GM23338 (cell line): ENCODE measurements at regions not wholly inside any gene's neighbourhood (a gene's known extent, or its start where the extent isn't known, plus 50 kb on each side); places are given as distances from the start of the nearest gene placed in this dataset.

Source experiments
- ATAC-seq: fragments of 200-7000 bp; cut with Tn5 transposase; 3 replicates; pipeline ENCODE4 v1.9.1; 2020
- DNase-seq: peaks from one replicate; pipeline ENCODE4 v3.0.0-alpha.2; 2015; ENCODE audit warnings: low spot score
- H2AFZ ChIP-seq: fragments of 200-600 bp; sonication (generic); 2 replicates; pipeline ENCODE4 v1.8.0; 2016; ENCODE audit warnings: antibody characterized with exemption, mild to moderate bottlenecking, moderate library complexity
- H3F3A ChIP-seq: fragments of 200-600 bp; sonication (generic); replicated peaks from 2 replicates; pipeline ENCODE4 v1.8.0; 2017; ENCODE audit warnings: antibody characterized with exemption, mixed run types, low read depth
- H3K27ac ChIP-seq: fragments of 200-600 bp; sonication (generic); 2 replicates; pipeline ENCODE4 v1.6.1; 2016; ENCODE audit warnings: low read depth
- H3K27me3 ChIP-seq: fragments of 200-600 bp; sonication (generic); 2 replicates; pipeline ENCODE4 v1.8.0; 2016; ENCODE audit warnings: mild to moderate bottlenecking, mixed run types, moderate library complexity; ENCODE audit not compliant: insufficient read depth
- H3K36me3 ChIP-seq: fragments of 200-600 bp; sonication (generic); 2 replicates; pipeline ENCODE4 v1.8.0; 2016; ENCODE audit warnings: mild to moderate bottlenecking; ENCODE audit not compliant: insufficient read depth
- H3K4me1 ChIP-seq: fragments of 200-600 bp; sonication (generic); 2 replicates; pipeline ENCODE4 v1.8.0; 2016; ENCODE audit warnings: mild to moderate bottlenecking, moderate library complexity; ENCODE audit not compliant: insufficient read depth
- H3K4me2 ChIP-seq: fragments of 200-600 bp; sonication (generic); 2 replicates; pipeline ENCODE4 v1.7.1; 2017; ENCODE audit warnings: mixed run types
- H3K4me3 ChIP-seq: fragments of 200-600 bp; sonication (generic); 2 replicates; pipeline ENCODE4 v1.6.1; 2016; ENCODE audit warnings: mixed run types
- H3K79me2 ChIP-seq: fragments of 200-600 bp; sonication (generic); replicated peaks from 2 replicates; pipeline ENCODE4 v1.8.0; 2017; ENCODE audit warnings: mild to moderate bottlenecking; ENCODE audit not compliant: insufficient read depth
- H3K9me2 ChIP-seq: fragments of 200-600 bp; sonication (generic); 2 replicates; pipeline ENCODE4 v1.8.0; 2017; ENCODE audit not compliant: insufficient read depth
- H4K20me1 ChIP-seq: fragments of 200-600 bp; sonication (generic); replicated peaks from 2 replicates; pipeline ENCODE4 v1.8.0; 2017; ENCODE audit warnings: mild to moderate bottlenecking; ENCODE audit not compliant: insufficient read depth
- H3K27ac Mint-ChIP-seq: 2 replicates; pipeline ENCODE4 v1.8.0; 2020; ENCODE audit warnings: inconsistent platforms, mild to moderate bottlenecking, moderate library complexity, mixed read lengths
- H3K27me3 Mint-ChIP-seq: 3 replicates; pipeline ENCODE4 v1.8.0; 2022; ENCODE audit warnings: low read depth, mild to moderate bottlenecking, moderate library complexity, mixed read lengths, inconsistent platforms; ENCODE audit not compliant: insufficient read depth, poor library complexity
- H3K36me3 Mint-ChIP-seq: 3 replicates; pipeline ENCODE4 v1.8.0; 2021; ENCODE audit warnings: low read depth, mild to moderate bottlenecking, inconsistent platforms, moderate library complexity, mixed read lengths
- H3K4me1 Mint-ChIP-seq: 3 replicates; pipeline ENCODE4 v1.8.0; 2020; ENCODE audit warnings: mild to moderate bottlenecking, inconsistent platforms, mixed read lengths
- H3K4me3 Mint-ChIP-seq: 3 replicates; pipeline ENCODE4 v1.8.0; 2021; ENCODE audit warnings: moderate library complexity, mild to moderate bottlenecking, inconsistent platforms, mixed read lengths
- H3K9me3 Mint-ChIP-seq: 3 replicates; pipeline ENCODE4 v1.8.0; 2020; ENCODE audit warnings: moderate library complexity, mild to moderate bottlenecking, inconsistent platforms, mixed read lengths
- CREB1 ChIP-seq: fragments of 250-450 bp; sonication (Bioruptor Pico); IDR thresholded peaks from 2 replicates; pipeline ENCODE4 v1.5.0; 2020; ENCODE audit warnings: low read depth, mild to moderate bottlenecking, moderate library complexity
- CTCF ChIP-seq, 2 experiments: fragments of 200-600 bp in 1 of 2; sonication (generic) in 1 of 2; conservative IDR thresholded peaks; 2 replicates each; pipeline versions ENCODE4 v1.5.1 to v1.6.1; 2016 to 2017; ENCODE audit warnings: antibody characterized with exemption in 2 of 2, low read depth in 2 of 2, mild to moderate bottlenecking in 2 of 2, moderate library complexity in 1 of 2
- EZH2 ChIP-seq: fragments of 200-600 bp; sonication (generic); IDR thresholded peaks from one replicate; pipeline ENCODE4 v1.8.0; 2017; ENCODE audit warnings: antibody characterized with exemption, mild to moderate bottlenecking, low read depth; ENCODE audit not compliant: unreplicated experiment
- NANOG ChIP-seq: IDR thresholded peaks from 2 replicates; pipeline ENCODE4 v1.6.1; 2016; ENCODE audit warnings: antibody characterized with exemption, borderline replicate concordance
- STAT1 ChIP-seq: IDR thresholded peaks from one replicate; pipeline ENCODE4 v1.6.1; 2016; ENCODE audit warnings: antibody characterized with exemption; ENCODE audit not compliant: unreplicated experiment
- ZNF114 ChIP-seq: fragments of 250-450 bp; sonication (Bioruptor Pico); IDR thresholded peaks from 2 replicates; pipeline ENCODE4 v1.5.0; 2020; ENCODE audit warnings: mild to moderate bottlenecking, moderate library complexity
- ZNF331 ChIP-seq: fragments of 250-450 bp; sonication (Bioruptor Pico); IDR thresholded peaks from 2 replicates; pipeline ENCODE4 v1.5.0; 2020; ENCODE audit warnings: low read depth, mild to moderate bottlenecking, moderate library complexity
- TF ChIP-seq, protein P1 (sequence below): IDR thresholded peaks from 2 replicates; pipeline ENCODE4 v1.6.1; 2016; ENCODE audit warnings: antibody characterized with exemption
- TF ChIP-seq, protein P2 (sequence below): fragments of 250-450 bp; sonication (Bioruptor Pico); IDR thresholded peaks from 2 replicates; pipeline ENCODE4 v1.5.0; 2020; ENCODE audit warnings: mild to moderate bottlenecking, moderate library complexity

DNA sequence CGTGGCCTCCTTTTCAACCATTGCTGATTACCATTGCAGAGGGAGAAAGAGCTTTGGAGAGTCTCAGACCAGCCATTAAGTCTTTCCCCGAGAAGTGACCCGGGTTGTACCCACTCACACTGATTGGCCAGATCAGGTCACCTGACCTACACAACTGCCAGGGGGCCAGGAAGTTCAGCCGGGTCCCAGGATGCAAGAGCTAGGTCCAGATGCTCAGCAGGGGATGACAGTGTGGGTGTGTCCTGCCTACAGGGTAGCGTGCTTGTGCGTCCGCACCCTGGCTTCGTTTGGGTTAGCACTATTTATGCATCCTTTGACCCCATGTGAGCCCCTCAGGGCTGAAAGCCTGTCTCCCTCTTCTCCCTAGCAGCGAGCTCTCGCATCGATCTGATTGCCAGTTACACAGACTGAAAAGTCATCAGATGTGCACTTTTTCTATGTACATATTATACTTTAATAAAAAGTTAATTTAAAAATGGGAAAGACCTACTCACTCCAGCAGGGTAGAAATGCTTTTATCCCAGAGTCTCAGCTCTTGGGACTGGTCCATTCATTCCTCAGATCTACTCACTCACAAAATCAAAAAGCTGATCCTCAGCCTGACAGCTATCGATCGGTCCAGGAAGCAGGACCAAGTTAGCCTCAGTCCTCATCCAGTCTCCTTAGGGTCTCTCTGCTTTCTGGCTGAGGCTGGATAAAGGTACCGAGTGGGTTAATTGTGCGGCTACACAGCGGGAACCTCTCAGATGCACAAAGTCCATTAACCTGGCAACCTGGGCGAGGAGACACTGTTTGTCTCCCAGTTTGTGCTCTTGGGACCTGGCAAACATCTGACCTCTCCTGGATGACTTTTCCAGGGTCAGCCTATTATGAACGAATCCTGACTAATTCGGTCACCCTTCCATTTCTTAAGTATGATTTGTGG, 68.0 kb downstream of the SERPINA3 start:
- no peaks in the 10 kb centered on the region for H3K9me3 Mint-ChIP-seq
- no peak overlapping the region for H3K27ac Mint-ChIP-seq
- H3K36me3 ChIP-seq: no peaks in the 10 kb centered on the region
- no peaks in the 10 kb centered on the region for H3K27me3 ChIP-seq
- no peaks in the 10 kb centered on the region for H3K4me1 ChIP-seq
- H4K20me1 ChIP-seq: no peaks in the 10 kb centered on the region
- DNase-seq (no peak), ATAC-seq (no peak)
- no peaks in the 10 kb centered on the region for H3F3A ChIP-seq
- no peaks in the 10 kb centered on the region for H3K9me2 ChIP-seq
- no peaks in the 10 kb centered on the region for H3K36me3 Mint-ChIP-seq
- H3K4me1 Mint-ChIP-seq: 0 out of 3 replicates have a peak, but pooled peaks cover 2% of the 10 kb centered on the region
- no peak overlapping the region for H3K4me3 ChIP-seq
- H3K79me2 ChIP-seq: no peaks in the 10 kb centered on the region
- H2AFZ ChIP-seq: no peak overlapping the region; the same call in 1 of the 2 replicates
- no peak overlapping the region for H3K4me2 ChIP-seq
- no peak overlapping the region for H3K4me3 Mint-ChIP-seq
- H3K27ac ChIP-seq: no peak overlapping the region
- peaks cover 2% of the 10 kb centered on the region for H3K27me3 Mint-ChIP-seq
- TF ChIP-seq NANOG: no peak
- TF ChIP-seq CREB1 (CRISPR knock-in tag): no peak
- TF ChIP-seq ZNF331 (CRISPR knock-in tag): no peak
- TF ChIP-seq, protein P1, sequence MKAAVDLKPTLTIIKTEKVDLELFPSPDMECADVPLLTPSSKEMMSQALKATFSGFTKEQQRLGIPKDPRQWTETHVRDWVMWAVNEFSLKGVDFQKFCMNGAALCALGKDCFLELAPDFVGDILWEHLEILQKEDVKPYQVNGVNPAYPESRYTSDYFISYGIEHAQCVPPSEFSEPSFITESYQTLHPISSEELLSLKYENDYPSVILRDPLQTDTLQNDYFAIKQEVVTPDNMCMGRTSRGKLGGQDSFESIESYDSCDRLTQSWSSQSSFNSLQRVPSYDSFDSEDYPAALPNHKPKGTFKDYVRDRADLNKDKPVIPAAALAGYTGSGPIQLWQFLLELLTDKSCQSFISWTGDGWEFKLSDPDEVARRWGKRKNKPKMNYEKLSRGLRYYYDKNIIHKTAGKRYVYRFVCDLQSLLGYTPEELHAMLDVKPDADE: no peak
- no peak for TF ChIP-seq CTCF (conservative IDR thresholded peaks at IDR 0.05; ENCODE audit: low read depth in 2 of 2)
- no peak for TF ChIP-seq ZNF114 (CRISPR knock-in tag)
- TF ChIP-seq, protein P2, sequence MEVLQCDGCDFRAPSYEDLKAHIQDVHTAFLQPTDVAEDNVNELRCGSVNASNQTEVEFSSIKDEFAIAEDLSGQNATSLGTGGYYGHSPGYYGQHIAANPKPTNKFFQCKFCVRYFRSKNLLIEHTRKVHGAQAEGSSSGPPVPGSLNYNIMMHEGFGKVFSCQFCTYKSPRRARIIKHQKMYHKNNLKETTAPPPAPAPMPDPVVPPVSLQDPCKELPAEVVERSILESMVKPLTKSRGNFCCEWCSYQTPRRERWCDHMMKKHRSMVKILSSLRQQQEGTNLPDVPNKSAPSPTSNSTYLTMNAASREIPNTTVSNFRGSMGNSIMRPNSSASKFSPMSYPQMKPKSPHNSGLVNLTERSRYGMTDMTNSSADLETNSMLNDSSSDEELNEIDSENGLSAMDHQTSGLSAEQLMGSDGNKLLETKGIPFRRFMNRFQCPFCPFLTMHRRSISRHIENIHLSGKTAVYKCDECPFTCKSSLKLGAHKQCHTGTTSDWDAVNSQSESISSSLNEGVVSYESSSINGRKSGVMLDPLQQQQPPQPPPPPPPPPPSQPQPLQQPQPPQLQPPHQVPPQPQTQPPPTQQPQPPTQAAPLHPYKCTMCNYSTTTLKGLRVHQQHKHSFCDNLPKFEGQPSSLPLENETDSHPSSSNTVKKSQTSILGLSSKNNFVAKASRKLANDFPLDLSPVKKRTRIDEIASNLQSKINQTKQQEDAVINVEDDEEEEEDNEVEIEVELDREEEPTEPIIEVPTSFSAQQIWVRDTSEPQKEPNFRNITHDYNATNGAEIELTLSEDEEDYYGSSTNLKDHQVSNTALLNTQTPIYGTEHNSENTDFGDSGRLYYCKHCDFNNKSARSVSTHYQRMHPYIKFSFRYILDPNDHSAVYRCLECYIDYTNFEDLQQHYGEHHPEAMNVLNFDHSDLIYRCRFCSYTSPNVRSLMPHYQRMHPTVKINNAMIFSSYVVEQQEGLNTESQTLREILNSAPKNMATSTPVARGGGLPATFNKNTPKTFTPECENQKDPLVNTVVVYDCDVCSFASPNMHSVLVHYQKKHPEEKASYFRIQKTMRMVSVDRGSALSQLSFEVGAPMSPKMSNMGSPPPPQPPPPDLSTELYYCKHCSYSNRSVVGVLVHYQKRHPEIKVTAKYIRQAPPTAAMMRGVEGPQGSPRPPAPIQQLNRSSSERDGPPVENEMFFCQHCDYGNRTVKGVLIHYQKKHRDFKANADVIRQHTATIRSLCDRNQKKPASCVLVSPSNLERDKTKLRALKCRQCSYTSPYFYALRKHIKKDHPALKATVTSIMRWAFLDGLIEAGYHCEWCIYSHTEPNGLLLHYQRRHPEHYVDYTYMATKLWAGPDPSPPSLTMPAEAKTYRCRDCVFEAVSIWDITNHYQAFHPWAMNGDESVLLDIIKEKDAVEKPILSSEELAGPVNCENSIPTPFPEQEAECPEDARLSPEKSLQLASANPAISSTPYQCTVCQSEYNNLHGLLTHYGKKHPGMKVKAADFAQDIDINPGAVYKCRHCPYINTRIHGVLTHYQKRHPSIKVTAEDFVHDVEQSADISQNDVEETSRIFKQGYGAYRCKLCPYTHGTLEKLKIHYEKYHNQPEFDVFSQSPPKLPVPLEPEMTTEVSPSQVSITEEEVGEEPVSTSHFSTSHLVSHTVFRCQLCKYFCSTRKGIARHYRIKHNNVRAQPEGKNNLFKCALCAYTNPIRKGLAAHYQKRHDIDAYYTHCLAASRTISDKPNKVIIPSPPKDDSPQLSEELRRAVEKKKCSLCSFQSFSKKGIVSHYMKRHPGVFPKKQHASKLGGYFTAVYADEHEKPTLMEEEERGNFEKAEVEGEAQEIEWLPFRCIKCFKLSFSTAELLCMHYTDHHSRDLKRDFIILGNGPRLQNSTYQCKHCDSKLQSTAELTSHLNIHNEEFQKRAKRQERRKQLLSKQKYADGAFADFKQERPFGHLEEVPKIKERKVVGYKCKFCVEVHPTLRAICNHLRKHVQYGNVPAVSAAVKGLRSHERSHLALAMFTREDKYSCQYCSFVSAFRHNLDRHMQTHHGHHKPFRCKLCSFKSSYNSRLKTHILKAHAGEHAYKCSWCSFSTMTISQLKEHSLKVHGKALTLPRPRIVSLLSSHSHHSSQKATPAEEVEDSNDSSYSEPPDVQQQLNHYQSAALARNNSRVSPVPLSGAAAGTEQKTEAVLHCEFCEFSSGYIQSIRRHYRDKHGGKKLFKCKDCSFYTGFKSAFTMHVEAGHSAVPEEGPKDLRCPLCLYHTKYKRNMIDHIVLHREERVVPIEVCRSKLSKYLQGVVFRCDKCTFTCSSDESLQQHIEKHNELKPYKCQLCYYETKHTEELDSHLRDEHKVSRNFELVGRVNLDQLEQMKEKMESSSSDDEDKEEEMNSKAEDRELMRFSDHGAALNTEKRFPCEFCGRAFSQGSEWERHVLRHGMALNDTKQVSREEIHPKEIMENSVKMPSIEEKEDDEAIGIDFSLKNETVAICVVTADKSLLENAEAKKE (CRISPR knock-in tag): no peak
- no peak for TF ChIP-seq EZH2
- no peak for TF ChIP-seq STAT1
